Fibroblast of skin of left biceps (primary cell): ENCODE measurements at regions not wholly inside any gene's neighbourhood (a gene's known extent, or its start where the extent isn't known, plus 50 kb on each side); places are given as distances from the start of the nearest gene placed in this dataset.

Experiments
- DNase-seq, 2 experiments: peaks; one replicate each; pipeline ENCODE4 v3.0.0-alpha.2; 2013; ENCODE audit warnings: low read depth in 2 of 2

GRCh38 chr5:125492977-125493376 is 746.5 kb upstream of the ZNF608 start:
- no peak for DNase-seq

- DNase-seq, result no peak
These were observed 750.0 kb upstream of the ZNF608 start for GRCh38 chr5:125496393-125496792.

DNA sequence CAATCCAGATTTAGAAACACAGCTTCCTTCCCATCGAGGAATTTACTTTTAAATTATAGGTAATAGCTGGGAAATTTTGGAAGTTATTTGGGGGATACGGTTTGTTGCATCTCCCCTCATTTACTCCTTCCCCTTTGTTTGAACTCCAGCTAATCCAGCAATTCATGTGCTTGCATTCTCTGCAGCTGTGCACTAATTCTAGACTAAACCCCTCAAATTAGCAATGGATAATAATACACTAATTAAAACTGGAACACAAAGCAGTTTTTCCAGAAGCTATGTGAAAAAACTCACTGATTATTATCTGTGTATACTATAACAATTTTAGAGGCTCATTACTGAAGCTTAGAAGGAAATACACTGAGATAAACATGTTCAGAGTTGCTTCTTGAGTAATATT is 751.2 kb upstream of the ZNF608 start:
- DNase-seq, result no peak

- DNase-seq, result no peak
These were observed 753.3 kb upstream of the ZNF608 start for GRCh38 chr5:125499636-125500332.

DNA sequence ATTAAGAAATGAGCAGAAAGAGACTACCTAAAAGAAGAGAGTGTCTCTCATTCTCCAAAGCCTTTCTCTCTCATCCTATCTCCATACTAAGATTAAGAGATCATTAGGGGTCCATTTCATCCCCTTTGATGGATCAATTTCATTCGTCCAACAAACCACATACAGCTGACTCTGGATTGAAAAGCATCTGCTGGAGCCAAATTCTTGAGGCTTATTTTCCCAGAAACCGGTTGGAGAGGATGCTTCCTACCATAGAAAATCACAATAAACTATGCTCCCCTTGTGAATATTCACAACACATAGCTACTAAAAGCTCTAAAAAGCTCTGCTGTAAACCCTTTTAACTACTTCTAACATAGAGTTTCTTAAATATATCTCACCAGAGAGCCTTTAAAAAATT is 755.0 kb upstream of the ZNF608 start:
- no peak for DNase-seq

DNA sequence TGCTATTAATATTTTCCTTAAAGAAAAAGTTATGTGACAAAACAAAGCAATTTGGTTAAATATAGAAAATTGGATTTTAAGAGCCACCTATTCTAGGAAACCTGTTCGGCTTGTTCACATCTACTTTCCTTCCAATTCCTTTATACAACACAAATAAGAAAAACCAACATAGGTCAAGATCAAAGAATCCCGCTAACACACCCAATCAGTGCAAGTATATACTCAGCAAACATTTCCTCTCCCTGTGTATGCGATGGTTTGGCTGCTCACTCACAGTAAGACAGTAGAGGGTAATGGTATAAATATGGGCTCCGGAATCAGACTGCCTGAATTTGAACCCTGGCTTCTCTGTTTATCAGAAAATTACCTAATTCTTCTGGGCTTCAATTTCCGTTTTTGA is 757.5 kb upstream of the ZNF608 start:
- no peak for DNase-seq

- no peak for DNase-seq
These were observed 758.7 kb upstream of the ZNF608 start for GRCh38 chr5:125505115-125505514.

DNA sequence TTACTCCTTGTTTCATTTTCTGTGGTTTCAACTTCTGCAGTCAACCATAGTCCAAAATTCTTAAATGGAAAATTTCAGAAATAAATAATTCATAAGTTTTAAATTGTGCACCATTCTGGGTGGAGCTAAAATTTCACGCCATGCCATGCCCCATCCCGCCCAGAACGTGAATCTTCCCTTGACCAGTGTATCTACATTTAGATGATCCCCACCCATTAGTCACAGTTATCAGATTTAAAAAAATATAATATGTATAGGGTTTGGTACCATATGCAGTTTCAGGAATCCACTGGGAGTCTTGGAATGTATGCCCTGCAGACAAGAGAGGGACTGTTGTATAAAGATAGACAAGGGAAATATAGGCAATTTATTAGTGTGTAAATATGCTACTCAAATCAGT is 759.7 kb upstream of the ZNF608 start:
- DNase-seq, result no peak

DNA sequence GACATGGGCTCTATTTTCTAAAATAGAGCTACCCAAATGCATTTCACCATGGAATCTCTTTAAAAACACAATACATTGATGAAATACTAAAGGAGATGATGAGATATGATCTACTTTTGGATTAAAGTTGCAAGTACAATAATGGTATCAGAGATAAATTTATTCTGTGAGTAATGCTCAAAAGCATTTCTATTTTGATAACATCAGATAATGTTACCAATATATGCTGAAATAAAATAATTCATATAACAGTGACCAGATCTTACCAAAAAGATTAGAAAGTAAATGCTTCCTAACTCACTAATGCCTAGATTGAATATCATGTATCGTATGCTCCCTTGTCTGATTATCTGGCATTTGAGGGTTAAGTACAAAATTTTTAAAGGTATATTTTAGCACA is 761.8 kb upstream of the ZNF608 start:
- DNase-seq, result no peak

DNA sequence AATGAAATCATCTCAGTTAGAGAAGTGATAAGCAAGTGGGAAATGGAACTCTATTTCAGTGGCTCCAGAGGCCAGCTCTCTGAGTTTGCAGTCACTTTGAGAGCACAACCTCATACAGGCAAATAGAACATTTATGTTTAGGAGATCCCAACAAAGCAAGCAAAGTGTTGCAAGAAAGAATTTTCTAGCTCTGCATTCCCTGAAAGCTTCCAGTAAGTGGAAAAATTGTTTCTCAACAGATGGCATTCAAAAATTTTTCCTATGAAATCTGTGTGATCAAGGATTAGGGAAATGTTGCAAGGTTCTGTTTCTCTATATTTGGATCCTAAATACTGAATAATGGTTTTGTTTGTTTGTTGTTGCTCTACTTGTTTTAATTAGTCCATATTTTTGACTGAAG is 764.2 kb upstream of the ZNF608 start:
- no peak for DNase-seq

DNA sequence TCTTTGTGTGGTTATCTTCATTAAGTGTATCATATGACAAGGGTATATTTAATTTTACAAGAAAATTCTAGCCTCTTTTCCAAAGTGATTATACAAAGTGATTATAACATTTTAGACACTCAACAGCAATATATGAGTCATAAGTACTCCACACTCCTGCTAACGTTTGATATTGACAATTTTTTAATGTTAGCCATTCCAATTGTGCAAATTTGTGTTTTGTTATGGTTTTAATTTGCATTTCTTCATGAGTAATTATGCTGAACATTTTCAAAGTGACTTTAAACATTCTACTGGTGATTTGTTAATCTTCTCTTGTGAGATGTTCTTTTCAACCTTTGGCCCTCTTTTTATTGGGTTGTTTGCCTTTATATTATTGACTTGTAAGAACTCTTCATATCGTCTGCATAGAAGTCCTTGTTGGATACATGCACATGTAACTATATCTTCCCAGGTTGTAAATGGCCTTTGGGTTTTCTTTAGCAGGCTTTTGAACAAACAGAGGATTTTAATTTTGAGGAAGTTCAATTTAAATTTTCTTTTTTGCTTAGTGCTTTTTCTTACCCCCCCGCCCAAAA is 771.6 kb upstream of the ZNF608 start:
- no peak for DNase-seq

- no peak for DNase-seq
These were observed 774.9 kb upstream of the ZNF608 start for GRCh38 chr5:125521289-125521688.

DNA sequence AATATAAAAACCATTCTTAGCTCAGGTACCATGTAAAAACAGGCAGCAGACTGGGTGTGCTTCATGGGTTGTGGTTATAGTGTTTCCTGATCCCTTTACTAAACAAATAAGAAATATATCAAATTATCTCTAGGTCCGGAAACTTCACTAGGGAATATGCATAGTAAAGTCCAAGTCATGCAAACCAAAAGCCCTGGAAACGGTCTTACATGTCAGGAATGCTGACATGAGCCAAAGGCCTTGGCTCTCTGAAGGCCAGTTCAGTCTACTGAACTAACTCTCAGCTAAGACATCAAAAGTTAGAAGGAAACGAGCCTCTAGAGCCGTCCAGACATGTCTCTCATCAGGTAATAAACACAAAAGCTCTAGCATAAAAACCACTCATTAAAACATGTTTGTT is 778.9 kb upstream of the ZNF608 start:
- no peak for DNase-seq

DNA sequence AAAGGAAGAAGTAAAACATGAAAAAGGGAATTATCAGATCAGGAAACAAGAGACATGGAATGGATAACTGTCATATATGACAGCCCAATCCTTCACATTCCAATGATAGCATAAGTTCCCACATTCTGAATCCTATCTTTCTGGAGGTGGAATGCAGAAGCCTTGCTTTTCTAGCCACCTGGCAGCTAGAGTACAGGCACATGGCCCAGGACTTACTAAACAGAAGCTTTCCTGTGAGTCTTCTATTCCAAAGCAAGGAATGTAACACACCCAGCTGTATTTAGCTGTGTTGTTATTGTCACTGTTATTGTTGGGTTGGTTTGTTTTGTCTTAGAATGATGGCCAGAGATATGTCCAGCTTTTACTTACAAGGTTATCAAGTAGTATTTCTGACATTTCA is 780.5 kb upstream of the ZNF608 start:
- no peak for DNase-seq

- DNase-seq, result no peak
These were observed 782.4 kb upstream of the ZNF608 start for GRCh38 chr5:125528881-125529280.

DNA sequence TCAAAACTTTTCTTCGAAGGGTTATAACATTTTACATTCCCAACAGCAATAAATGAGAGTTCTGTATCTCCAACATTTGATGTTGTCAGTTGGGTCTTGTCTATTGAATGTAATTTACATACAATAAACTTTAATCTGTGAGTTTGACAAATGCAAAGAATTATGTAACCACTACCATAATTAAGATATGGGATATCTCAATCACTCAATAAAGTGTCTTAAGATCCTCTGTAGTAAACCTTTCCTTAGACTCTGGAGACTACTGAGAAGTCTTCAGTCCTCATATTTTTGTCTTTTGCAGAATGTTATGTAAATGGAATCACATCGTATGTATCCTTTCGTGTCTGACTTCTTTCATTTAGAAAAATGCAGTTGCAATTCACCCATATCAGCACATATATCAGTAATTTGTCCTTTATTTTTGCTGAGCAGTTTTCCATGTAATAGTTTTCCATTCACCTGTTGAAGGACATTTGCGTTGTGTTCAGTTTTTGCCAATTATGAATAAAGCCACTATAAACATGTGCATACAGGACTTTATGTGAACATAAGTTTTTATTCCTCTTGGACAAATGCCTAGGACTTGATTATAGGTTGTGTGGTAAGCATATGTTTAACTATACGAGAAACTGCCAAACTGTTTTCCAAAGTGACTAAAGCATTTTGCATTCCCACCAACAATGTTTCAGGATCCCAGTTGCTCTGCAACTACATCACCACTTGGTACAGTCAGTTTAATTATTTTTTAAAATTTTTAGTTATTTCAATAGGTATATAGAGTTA is 784.6 kb upstream of the ZNF608 start:
- no peak for DNase-seq

GRCh38 chr5:125536095-125536494 is 789.7 kb upstream of the ZNF608 start:
- DNase-seq, result no peak

DNA sequence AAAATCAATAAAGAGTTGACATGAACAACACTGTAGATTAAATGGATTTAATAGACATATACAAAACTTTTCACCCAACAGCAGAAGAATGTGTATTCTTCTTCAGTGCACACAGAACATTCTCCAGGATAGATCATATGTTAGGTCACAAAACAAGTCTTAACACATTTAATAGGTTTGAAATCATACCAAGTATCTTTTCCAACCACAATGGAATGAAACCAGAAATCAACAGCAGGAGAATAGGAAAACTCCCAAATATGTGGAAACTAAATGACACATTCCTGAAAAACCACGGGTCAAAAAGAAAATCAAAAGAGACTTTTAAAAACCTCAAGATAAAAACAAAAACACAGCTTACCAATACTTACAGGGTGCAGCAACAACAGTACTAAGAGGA is 790.1 kb upstream of the ZNF608 start:
- DNase-seq, result peak; percentile 33 to 44

DNA sequence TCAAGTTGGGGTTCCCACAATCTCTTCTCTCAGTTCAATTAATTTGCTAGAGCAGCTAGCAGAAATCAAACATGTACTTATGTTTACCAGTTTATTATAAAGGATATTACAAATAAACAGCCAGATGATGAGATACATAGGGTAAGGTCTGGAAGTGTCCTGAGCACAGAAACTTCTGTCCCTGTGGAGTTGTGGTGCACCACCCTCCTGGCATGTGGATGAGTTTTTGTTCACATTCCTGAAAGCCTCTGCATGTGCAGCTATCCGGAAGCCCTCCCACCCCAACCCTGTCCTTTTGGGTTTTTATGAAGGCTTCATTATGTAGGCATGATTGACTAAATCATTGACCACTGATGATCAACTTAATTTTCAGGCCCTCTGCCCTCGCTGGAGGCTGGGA is 791.2 kb upstream of the ZNF608 start:
- no peak for DNase-seq

DNA sequence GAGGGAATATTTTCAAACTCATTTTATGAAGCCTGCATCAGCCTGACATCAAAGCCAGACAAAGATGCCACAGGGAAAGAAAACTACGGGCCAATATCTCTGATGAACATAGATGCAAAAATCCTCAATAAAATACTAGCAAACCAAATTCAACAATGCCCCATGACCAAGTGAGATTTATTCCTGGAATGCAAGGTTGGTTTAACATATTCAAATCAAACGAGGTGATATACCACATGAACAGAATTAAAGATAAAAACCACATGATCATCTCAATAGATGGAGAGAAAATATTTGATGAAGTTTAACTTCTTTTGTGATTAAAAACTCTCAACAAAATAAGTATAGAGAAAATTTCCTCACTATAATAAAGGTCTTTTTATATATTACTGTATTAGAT is 792.0 kb upstream of the ZNF608 start:
- DNase-seq, result no peak

- DNase-seq, result no peak
These were observed 794.6 kb upstream of the ZNF608 start for GRCh38 chr5:125541085-125541484.

DNA sequence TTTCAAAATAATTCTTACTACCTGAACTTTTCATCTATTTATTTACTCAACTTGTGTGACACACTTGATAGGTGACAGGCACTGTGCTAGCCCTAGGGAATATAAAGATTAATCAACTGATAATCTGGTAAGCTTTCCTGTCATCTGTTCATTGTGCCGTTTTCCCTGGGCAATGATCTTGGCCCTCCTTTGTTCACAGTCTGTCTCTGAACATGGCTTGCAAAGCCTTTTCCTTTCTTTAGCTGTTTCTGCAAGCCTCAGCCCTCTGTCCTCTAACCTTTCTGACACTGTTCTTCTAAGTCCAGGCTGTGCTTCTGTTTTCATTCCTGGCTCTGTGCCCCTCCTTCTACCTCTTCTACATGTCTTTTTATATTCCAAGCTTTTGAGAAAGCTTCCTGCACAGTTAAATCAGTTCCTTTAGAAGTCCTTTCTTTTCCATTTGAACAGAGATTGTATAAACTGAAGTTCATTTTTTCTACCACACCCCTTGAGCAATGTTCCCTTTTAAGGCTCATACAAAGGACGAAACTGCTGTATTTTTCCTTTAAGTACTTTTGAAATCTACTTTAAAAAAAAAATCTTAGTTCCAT is 803.0 kb upstream of the ZNF608 start:
- no peak for DNase-seq

DNA sequence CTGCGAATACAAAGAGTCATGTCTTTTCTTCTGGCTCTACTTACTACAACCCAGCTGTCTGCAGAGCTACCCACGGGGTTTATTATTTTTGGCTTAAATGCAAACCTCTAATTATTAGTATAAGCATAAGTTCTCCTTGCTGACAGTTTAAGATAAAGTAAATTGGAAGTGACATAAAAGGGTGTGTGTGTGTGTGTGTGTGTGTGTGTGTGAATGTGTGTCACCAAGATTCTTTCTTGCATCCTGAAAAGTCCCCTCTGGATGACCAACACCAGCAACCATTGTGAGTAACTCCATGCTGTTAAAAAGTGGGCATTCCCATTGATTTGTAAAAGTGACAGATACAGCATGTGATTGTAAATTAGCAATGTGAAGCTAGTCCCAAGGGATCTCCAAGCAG is 803.8 kb upstream of the ZNF608 start:
- peak; percentile 67 to 75 for DNase-seq
